ENCODE measurements at regions not wholly inside any gene's neighbourhood (a gene's known extent, or its start where the extent isn't known, plus 50 kb on each side); places are given as distances from the start of the nearest gene placed in this dataset.

GRCh38 chr9:107633406-107633805 lies 143.8 kb upstream of the KLF4 start:
- no peak for TF ChIP-seq CTCF (IDR thresholded peaks at IDR 0.05; ENCODE audit: low read depth, low read length, missing control alignments)
- DNase-seq (ENCODE audit: low read depth), result no peak
- in situ Hi-C loops (cut with HindIII; ENCODE audit: low sequenced_read_pairs), result no loop called here
- no peak overlapping the region for H3K4me3 ChIP-seq (ENCODE audit: low read depth, low read length)

- DNase-seq (ENCODE audit: low read depth), result no peak
- in situ Hi-C loops (cut with HindIII; ENCODE audit: low sequenced_read_pairs), result no loop called here
- H3K4me3 ChIP-seq (ENCODE audit: low read depth, low read length), result no peak overlapping the region
- no peak for TF ChIP-seq CTCF (IDR thresholded peaks at IDR 0.05; ENCODE audit: low read depth, low read length, missing control alignments)
These were observed 143.1 kb upstream of the KLF4 start for GRCh38 chr9:107632661-107633060.

GRCh38 chr9:107632216-107632615 lies 142.6 kb upstream of the KLF4 start:
- H3K4me3 ChIP-seq (ENCODE audit: low read depth, low read length), result no peak overlapping the region
- DNase-seq (ENCODE audit: low read depth), result no peak
- TF ChIP-seq CTCF (IDR thresholded peaks at IDR 0.05; ENCODE audit: low read depth, low read length, missing control alignments), result no peak
- in situ Hi-C loops (cut with HindIII; ENCODE audit: low sequenced_read_pairs), result no loop called here

DNA sequence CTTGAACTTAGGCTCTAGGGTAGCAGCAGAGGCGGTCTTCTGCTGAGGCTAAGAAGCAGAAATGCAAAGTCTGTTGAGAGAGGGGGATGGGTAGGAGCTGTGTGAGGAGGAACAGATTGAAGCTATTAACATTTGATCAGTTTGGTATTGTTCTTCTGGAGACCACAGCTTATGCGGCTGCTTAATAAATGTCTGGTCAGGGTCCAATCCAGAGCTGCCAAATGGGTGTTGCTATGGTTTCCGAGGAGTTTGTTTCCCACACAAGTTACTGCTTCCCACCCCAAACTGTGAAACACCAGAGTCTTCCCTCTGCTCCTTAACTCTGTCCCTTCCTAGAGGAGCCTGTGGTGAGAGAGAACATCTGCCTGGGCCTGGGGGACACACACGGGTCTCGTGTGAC lies 142.2 kb upstream of the KLF4 start:
- in situ Hi-C loops (cut with HindIII; ENCODE audit: low sequenced_read_pairs), result no loop called here
- no peak for TF ChIP-seq CTCF (IDR thresholded peaks at IDR 0.05; ENCODE audit: low read depth, low read length, missing control alignments)

DNA sequence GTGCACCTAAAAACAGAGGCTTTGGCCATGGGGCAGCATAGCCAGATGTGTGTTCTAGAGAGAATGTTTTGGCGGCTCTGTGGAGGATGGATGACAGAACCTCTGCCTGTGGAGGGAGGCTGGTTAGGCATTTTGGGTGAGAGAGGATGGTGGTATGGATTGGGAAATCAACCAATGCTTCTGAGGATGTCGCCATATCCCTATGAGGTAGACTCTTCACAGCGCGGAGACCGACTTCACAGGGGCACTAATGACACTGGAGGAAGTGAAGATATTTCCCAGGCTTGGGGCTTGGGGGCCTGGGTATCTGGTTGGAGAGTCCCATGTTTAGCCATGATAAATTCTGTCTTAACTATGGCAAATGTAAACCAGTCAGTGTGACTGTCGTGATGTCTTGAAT lies 140.6 kb upstream of the KLF4 start:
- H3K4me3 ChIP-seq (ENCODE audit: low read depth, low read length), result no peak overlapping the region
- no peak for TF ChIP-seq CTCF (IDR thresholded peaks at IDR 0.05; ENCODE audit: low read depth, low read length, missing control alignments)
- DNase-seq (ENCODE audit: low read depth), result no peak
- in situ Hi-C loops (cut with HindIII; ENCODE audit: low sequenced_read_pairs), result no loop called here

More for the DNA sequence above, 142.2 kb upstream of the KLF4 start:
- DNase-seq (ENCODE audit: low read depth), result no peak
- H3K4me3 ChIP-seq (ENCODE audit: low read depth, low read length), result no peak overlapping the region

DNA sequence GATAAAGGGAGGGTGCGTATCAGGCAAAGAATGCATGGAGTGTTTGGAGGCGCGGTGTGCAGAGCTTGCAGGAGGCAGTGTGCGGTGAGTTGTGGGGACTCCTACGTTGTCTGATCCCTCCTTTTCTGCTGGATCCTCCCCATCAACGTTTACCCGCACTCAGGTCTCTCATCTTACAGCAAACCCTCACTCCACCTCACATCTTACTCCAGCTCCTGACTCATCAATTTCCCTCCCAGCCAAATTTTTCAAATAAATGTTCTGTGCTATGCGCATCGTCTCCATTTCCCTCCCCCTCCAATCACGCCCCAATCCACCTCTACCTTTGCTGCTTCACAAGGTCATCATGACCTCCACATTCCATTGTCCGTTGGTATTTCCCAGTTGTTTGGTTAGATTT lies 138.9 kb upstream of the KLF4 start:
- in situ Hi-C loops (cut with HindIII; ENCODE audit: low sequenced_read_pairs), result no loop called here
- no peak for DNase-seq (ENCODE audit: low read depth)
- TF ChIP-seq CTCF (IDR thresholded peaks at IDR 0.05; ENCODE audit: low read depth, low read length, missing control alignments), result no peak
- H3K4me3 ChIP-seq (ENCODE audit: low read depth, low read length), result no peak overlapping the region

DNA sequence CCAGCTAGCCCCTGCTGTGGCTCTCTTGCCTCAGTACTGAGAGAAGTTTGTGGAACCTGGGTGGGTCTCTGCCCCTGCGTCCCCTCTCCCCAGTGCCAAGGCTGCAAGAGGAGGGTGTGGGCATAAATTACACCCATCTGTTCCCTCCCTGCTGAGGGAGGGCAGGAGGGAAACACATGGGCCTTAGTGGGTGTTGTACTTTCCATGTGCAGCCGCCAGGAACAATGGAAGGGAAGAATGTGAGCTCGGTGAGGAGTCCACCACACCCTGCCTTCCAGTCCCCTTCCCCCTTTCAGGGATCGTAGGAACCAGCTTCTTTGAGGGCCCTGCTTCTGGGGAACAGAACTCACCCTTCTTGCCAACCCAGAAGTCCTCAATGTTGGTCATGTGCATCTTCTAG lies 138.2 kb upstream of the KLF4 start:
- TF ChIP-seq CTCF (IDR thresholded peaks at IDR 0.05; ENCODE audit: low read depth, low read length, missing control alignments), result no peak
- DNase-seq (ENCODE audit: low read depth), result no peak
- H3K4me3 ChIP-seq (ENCODE audit: low read depth, low read length), result no peak overlapping the region
- in situ Hi-C loops (cut with HindIII; ENCODE audit: low sequenced_read_pairs), result no loop called here

All from astrocyte of the cerebellum (primary cell).